8988T (cell line): ENCODE measurements at regions not wholly inside any gene's neighbourhood (a gene's known extent, or its start where the extent isn't known, plus 50 kb on each side); places are given as distances from the start of the nearest gene placed in this dataset.

Experiments
- DNase-seq: peaks from one replicate; pipeline ENCODE4 v3.0.0; 2011

GRCh38 chr9:86557063-86557766 is 203.0 kb upstream of the TUT7 start:
- no peak for DNase-seq

- no peak for DNase-seq
These were observed 201.5 kb upstream of the TUT7 start for GRCh38 chr9:86555661-86556060.

- no peak for DNase-seq
These were observed 196.2 kb upstream of the TUT7 start for GRCh38 chr9:86550401-86550800.

- no peak for DNase-seq
These were observed 195.7 kb upstream of the TUT7 start for GRCh38 chr9:86549920-86550319.

- DNase-seq: no peak
These were observed 195.2 kb upstream of the TUT7 start for GRCh38 chr9:86549401-86549811.

GRCh38 chr9:86548220-86548619 is 194.0 kb upstream of the TUT7 start:
- no peak for DNase-seq

GRCh38 chr9:86547571-86547970 is 193.4 kb upstream of the TUT7 start:
- DNase-seq: no peak

- no peak for DNase-seq
These were observed 192.5 kb upstream of the TUT7 start for GRCh38 chr9:86546712-86547111.

- no peak for DNase-seq
These were observed 190.9 kb upstream of the TUT7 start for GRCh38 chr9:86545090-86545489.

GRCh38 chr9:86541014-86541570 is 186.9 kb upstream of the TUT7 start:
- no peak for DNase-seq

- no peak for DNase-seq
These were observed 181.3 kb upstream of the TUT7 start for GRCh38 chr9:86535406-86535915.

GRCh38 chr9:86534572-86535258 is 180.5 kb upstream of the TUT7 start:
- DNase-seq: no peak

GRCh38 chr9:86531971-86532640 is 177.9 kb upstream of the TUT7 start:
- no peak for DNase-seq

GRCh38 chr9:86531273-86531970 is 177.2 kb upstream of the TUT7 start:
- DNase-seq: no peak

- no peak for DNase-seq
These were observed 175.5 kb upstream of the TUT7 start for GRCh38 chr9:86529496-86530275.

- DNase-seq: no peak
These were observed 171.8 kb upstream of the TUT7 start for GRCh38 chr9:86526021-86526420.

GRCh38 chr9:86525182-86525581 is 171.0 kb upstream of the TUT7 start:
- DNase-seq: no peak

GRCh38 chr9:86521977-86522376 is 167.8 kb upstream of the TUT7 start:
- no peak for DNase-seq

- DNase-seq: no peak
These were observed 167.1 kb upstream of the TUT7 start for GRCh38 chr9:86521322-86521721.

- no peak for DNase-seq
These were observed 164.9 kb upstream of the TUT7 start for GRCh38 chr9:86519066-86519615.

GRCh38 chr9:86517475-86517874 is 163.3 kb upstream of the TUT7 start:
- no peak for DNase-seq

- no peak for DNase-seq
These were observed 162.4 kb upstream of the TUT7 start for GRCh38 chr9:86516564-86516963.
